ENCODE measurements at regions not wholly inside any gene's neighbourhood (a gene's known extent, or its start where the extent isn't known, plus 50 kb on each side); places are given as distances from the start of the nearest gene placed in this dataset.

DNA sequence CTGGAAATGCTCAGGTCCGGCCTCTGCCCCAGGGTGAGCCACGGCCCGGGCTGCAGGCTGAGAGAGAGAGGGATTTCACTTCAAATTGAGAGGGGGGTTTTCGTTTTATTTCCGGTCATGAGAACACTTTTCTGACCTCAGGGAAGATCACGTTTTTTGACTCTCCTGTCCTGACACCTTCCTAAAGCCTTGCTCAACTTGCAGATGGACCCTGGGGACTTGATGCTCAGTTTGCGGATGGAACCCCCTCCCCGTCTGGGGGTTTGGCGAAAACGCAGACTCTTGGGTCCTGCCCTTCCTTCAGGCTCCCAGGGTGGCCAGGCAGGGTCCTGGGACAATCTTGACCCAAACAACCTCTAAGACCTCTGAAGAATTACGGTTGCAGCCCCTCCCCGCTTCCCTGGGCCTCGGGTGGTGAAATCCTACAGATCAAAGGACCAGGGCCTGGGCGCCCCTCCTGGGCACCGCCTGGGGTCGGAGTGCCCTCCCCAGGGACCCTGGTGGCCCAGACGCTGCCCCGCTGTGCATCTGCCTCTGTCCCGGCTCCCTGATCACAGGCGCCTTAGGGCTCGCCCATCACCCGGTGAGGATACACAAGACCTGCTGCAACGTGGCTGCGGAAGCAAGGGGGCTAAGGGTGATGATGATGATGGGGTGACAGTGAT, 148.2 kb downstream of the ERMARD start:
- DNase-seq, result no peak

DNA sequence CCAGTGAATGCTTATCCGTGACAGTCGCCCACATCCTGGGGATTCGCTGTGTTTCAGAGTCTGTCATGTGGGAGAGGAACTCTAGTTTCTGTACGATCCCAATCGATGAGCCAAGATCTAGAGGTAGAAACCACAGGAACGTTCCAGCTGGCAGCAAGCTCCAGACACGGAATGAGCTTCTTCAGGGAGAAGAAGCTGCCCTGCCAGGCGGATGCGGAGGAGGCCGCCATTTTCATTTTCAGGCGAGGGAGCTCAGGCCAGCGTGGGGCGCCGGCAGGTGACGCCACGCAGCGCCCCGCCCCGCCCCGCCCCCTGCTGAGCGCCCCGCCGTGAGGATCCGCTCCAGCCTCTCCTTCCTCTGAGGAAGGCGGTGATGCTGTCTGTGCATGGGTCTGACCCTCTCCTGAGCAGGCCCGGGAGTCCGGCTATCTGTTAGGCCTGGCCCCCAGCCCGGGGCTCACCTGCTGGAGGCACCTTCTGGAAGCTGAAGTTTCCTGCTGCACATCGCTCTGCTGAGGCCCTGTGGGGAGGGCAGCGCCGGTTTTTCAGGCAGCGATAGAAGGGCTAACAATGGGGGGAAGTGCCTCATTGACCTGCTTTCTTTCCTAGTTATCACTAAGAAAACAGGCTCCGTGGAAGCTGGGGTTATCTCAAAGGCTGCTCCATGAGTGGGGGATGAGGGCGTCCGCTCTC, 147.5 kb downstream of the ERMARD start:
- no peak for DNase-seq

- DNase-seq, result no peak
Measured at GRCh38 chr6:169897601-169898358, 146.4 kb downstream of the ERMARD start.

- no peak for DNase-seq
Measured at GRCh38 chr6:169896826-169897456, 145.5 kb downstream of the ERMARD start.

DNA sequence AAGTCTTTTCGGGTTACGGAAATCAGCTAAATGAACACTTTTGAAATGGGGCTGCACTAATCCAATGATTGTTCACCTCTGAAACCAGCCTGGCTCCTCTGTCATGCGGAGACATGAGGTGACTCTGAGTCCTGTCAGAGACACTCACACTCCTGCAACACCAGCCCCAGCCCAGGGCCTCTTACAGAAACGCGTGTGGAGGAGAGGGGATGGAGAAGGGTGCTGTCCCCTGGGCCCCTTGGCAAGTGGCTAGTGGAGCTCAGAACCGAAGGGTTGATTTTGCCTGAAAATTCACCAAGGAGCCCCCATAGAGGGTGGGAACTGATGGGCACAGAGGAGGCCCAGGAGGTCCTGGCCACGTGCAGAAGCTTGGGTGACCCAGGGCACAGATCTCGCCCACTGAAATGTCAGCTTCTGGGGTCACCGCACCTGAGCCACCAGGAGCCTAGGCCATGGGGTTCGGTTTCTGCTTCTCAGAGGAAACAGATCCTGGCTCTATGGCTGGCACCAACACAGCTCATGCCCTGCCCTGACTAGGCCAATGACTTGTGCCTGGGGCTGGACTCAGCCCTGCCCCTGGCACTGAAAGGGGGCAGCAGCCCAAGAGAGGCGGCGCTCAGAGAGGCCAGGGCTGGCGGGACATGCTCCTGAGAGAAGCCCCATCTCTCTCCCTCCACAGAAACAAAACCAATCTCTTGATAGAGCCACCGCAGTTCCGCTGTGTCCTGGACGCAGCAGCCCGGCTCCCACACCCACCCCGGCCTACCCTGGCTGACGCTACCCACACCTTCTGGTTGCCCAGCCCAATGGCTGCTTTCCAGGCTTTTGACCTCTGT, 144.7 kb downstream of the ERMARD start:
- no peak for DNase-seq

DNA sequence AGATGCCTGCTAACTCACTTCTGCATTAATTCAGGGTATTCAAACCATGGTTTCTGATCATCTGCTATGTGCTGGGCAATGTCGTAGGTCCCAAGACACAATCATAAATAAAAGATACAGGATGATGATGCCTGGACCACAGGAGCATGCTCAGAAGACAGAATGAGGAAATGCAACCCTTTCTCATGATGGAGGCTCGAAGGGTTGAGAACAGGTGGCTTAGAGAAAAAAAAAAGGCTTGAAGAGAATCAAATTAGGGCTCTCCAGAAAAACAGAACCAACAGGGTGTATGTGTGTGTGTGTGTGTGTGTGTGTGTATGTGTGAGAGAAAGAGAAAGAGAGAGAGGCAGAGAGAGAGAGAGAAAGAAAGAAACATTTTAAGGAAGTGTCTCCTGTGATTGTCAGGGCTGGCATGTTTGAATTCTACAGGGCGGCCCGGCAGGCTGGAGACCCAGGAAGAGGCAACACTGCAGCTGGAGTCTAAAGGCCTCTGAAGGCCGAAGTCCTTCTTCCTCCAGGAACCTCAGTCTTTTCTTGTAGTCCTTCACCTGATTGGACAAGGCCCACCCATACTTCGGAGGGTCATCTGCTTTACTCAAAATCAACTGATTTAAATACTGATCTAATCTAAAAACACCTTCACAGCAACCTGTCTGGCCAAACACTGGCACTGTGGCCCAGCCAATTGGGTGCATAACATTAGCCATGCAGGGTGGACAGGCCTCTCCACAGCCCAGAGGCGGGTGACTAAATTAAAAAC, 143.8 kb downstream of the ERMARD start:
- DNase-seq, result no peak

- DNase-seq, result no peak
Measured at GRCh38 chr6:169894377-169894960, 143.0 kb downstream of the ERMARD start.

DNA sequence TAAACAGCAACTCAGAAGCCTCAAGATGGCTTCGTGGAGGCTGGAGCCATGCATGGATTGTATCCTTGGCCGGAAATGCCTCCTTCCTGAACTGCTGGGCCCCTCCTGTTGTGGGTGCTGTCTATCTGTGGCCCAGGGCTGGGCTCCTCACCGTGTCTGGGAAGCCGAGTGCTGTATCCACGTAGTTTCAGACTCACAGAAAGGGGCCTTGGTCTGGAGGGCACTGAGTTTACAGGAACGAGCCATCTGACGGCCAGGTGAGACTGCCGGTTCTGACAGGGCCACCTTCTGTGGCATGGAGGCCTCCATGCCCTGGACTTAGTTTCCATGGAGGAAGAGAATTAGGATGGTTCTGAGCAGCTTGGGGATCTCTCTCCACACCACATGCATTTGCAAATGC, 142.2 kb downstream of the ERMARD start:
- no peak for DNase-seq

GRCh38 chr6:169891846-169892245, 140.4 kb downstream of the ERMARD start:
- DNase-seq, result no peak

DNA sequence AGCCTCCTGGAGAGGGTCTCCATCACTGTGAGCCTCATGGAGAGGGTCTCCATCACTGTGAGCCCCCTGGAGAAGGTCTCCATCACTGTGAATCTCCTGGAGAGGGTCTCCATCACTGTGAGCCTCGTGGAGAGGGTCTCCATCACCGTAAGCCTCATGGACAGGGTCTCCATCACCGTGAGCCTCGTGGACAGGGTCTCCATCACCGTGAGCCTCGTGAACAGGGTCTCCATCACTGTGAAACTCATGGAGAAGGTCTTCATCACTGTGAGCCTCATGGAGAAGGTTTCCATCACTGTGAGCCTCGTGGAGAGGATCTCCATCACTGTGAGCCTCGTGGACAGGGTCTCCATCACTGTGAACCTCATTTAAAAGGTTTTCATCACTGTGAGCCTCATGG, 140.0 kb downstream of the ERMARD start:
- no peak for DNase-seq

GRCh38 chr6:169890901-169891300, 139.5 kb downstream of the ERMARD start:
- DNase-seq, result no peak

- no peak for DNase-seq
Measured at GRCh38 chr6:169890049-169890448, 138.6 kb downstream of the ERMARD start.

- DNase-seq, result no peak
Measured at GRCh38 chr6:169887529-169888140, 136.2 kb downstream of the ERMARD start.

DNA sequence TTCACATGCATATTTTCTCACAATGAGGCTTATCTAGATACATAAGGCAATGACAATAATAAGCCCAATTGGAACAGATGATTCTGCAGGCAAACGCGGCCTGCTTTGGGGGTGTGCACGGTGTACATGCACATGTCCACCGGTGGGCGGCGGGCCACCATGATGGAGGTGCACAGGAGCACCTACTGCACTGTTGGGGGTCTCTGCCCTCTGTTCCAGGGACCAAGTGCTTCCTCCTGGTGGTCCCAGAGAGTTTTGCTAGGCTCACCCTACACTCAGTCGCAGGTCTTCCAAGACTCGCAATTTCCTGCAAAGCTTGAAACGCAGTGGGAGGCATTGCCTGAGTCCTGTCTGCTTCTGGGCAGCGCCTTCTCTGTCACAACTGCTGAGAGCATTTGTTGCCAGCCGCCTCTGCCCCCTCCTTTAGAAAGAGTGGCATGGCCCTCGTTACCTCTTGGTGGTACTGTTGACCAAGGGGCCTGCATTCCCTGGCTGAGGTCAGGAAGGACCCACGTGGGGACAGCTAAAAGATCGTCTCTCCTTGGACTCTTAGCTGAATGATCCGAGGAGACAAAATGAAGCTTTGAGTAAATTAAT, 135.3 kb downstream of the ERMARD start:
- no peak for DNase-seq

- no peak for DNase-seq
Measured at GRCh38 chr6:169885831-169886230, 134.4 kb downstream of the ERMARD start.

DNA sequence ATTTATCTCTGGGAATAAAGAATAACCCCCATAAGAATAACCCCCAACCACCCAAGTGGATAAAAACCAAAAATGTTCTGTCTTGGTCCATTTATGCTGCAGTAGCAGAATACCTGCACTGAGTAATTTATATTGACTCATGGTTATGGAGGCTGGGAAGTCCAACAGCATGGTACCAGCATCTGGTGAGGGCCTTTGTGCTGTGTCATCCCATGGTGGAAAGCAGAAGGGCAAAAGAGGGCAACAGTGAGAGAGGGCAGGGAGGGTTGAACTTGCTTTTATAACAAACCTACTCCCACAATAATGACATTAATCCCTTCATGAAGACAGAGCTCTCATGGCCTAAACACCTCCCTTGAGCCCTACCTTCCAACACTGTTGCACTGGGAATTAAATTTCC, 133.7 kb downstream of the ERMARD start:
- no peak for DNase-seq

DNA sequence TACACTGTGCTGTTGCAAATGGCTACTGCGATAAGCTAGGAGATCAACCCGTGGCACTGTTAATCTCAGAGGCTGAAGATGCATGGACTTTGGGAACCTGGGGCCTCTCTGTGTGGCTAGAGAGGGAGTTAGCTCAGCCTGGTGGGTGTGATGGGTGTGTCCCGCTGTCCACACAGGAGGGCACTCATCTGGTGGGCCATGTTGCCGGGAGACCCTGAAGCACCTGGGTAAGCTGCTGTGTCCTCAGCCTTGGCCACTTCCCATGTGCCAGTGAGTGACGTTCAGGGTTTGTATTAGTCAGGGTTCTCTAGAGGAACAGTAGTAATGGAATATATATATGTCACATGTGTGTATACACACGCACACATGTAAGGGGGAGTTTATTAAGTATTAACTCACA, 132.7 kb downstream of the ERMARD start:
- DNase-seq, result no peak

GRCh38 chr6:169883316-169883715, 131.9 kb downstream of the ERMARD start:
- DNase-seq, result no peak

- no peak for DNase-seq
Measured at GRCh38 chr6:169881976-169882375, 130.6 kb downstream of the ERMARD start.

DNA sequence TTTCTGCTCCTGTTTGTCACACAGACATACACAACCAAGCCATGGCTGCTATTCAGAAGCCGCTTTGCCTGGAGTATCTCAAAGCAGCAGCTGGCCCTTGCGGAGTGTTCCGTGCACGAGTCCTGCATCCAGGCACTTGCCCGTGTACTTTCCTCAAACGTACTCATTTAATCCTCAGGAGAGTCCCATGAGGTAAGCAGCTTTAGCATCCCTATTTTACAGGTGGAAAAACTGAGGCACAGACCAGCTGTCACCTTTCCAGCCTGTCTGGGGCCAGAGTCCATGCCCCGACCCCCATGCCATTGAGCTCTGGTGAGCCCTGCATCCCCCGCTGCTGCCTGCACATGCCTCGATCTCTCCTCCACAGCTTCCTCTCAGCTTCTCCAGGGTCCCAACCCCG, 130.0 kb downstream of the ERMARD start:
- DNase-seq, result no peak

GRCh38 chr6:169880516-169880915, 129.1 kb downstream of the ERMARD start:
- no peak for DNase-seq

All from left hindlimb (tissue), 1 donor.